NCI-H146 treated with DMSO at 0.1 percent for 48 hours (cell line): ENCODE measurements at regions not wholly inside any gene's neighbourhood (a gene's known extent, or its start where the extent isn't known, plus 50 kb on each side); places are given as distances from the start of the nearest gene placed in this dataset.

Source experiments
- DNase-seq: peaks from one replicate; lab custom pipeline; 2025; ENCODE audit not compliant: unreplicated experiment; lab: John Stamatoyannopoulos, UW

- DNase-seq, result no peak
Measured at GRCh38 chr22:44442186-44442815, 55.7 kb downstream of the RTL6 start.

- no peak for DNase-seq
Measured at GRCh38 chr22:44441401-44442185, 56.4 kb downstream of the RTL6 start.

GRCh38 chr22:44440224-44441160 is 57.5 kb downstream of the RTL6 start:
- DNase-seq, result no peak

GRCh38 chr22:44439356-44440223 is 58.4 kb downstream of the RTL6 start:
- no peak for DNase-seq

GRCh38 chr22:44438481-44439131 is 59.4 kb downstream of the RTL6 start:
- DNase-seq, result no peak

- no peak for DNase-seq
Measured at GRCh38 chr22:44438056-44438455, 60.0 kb downstream of the RTL6 start.

GRCh38 chr22:44437216-44438055 is 60.6 kb downstream of the RTL6 start:
- DNase-seq, result no peak

- DNase-seq, result no peak
Measured at GRCh38 chr22:44436736-44437135, 61.3 kb downstream of the RTL6 start.

- no peak for DNase-seq
Measured at GRCh38 chr22:44431256-44431655, 66.8 kb downstream of the RTL6 start.

GRCh38 chr22:44430716-44431115 is 67.3 kb downstream of the RTL6 start:
- no peak for DNase-seq

- DNase-seq, result no peak
Measured at GRCh38 chr22:44429941-44430587, 68.0 kb downstream of the RTL6 start.

GRCh38 chr22:44428941-44429830 is 68.8 kb downstream of the RTL6 start:
- DNase-seq, result no peak

GRCh38 chr22:44427611-44428470 is 70.2 kb downstream of the RTL6 start:
- no peak for DNase-seq

GRCh38 chr22:44426981-44427380 is 71.1 kb downstream of the RTL6 start:
- no peak for DNase-seq

GRCh38 chr22:44425694-44426045 is 72.4 kb downstream of the RTL6 start:
- DNase-seq, result no peak

GRCh38 chr22:44424867-44425693 is 73.0 kb downstream of the RTL6 start:
- peak; percentile 30 for DNase-seq
